OCI-LY1 (cell line): ENCODE measurements at regions not wholly inside any gene's neighbourhood (a gene's known extent, or its start where the extent isn't known, plus 50 kb on each side); places are given as distances from the start of the nearest gene placed in this dataset.

Experiments
- H2AFZ ChIP-seq: fragments of 200-600 bp; sonication (generic), shearing (Covaris generic); 2 replicates; pipeline ENCODE4 v1.6.0; 2014; ENCODE audit warnings: antibody characterized with exemption, mild to moderate bottlenecking, low read length
- H3F3A ChIP-seq: fragments of 200-600 bp; sonication (generic), shearing (Covaris generic); 2 replicates; pipeline ENCODE4 v1.6.0; 2014; ENCODE audit warnings: mild to moderate bottlenecking, antibody characterized with exemption, low read length, moderate library complexity; ENCODE audit not compliant: insufficient read depth
- H3K27ac ChIP-seq: fragments of 200-600 bp; sonication (generic); 2 replicates; pipeline ENCODE4 v1.5.1; 2014; ENCODE audit warnings: low read length, mixed run types, mild to moderate bottlenecking, low read depth; ENCODE audit not compliant: poor library complexity, severe bottlenecking
- H3K27me3 ChIP-seq: fragments of 200-600 bp; sonication (generic); 2 replicates; pipeline ENCODE4 v1.6.0; 2014; ENCODE audit warnings: antibody characterized with exemption, mild to moderate bottlenecking, low read length, moderate library complexity; ENCODE audit not compliant: insufficient read depth
- H3K36me3 ChIP-seq: fragments of 200-600 bp; sonication (generic); 2 replicates; pipeline ENCODE4 v1.6.1; 2014; ENCODE audit warnings: mild to moderate bottlenecking, antibody characterized with exemption, low read length, moderate library complexity, mixed read lengths; ENCODE audit not compliant: insufficient read depth
- H3K4me1 ChIP-seq: fragments of 200-600 bp; sonication (generic); 2 replicates; pipeline ENCODE4 v1.5.1; 2014; ENCODE audit warnings: mild to moderate bottlenecking, low read length, moderate library complexity; ENCODE audit not compliant: insufficient read depth, severe bottlenecking
- H3K4me2 ChIP-seq: fragments of 200-600 bp; sonication (generic), shearing (Covaris generic); 2 replicates; pipeline ENCODE4 v1.6.1; 2014; ENCODE audit warnings: low read length
- H3K4me3 ChIP-seq: fragments of 200-600 bp; sonication (generic); 2 replicates; pipeline ENCODE4 v1.5.1; 2014; ENCODE audit warnings: low read length, low read depth, mild to moderate bottlenecking, mixed read lengths; ENCODE audit not compliant: poor library complexity, severe bottlenecking
- H3K79me2 ChIP-seq: fragments of 200-600 bp; shearing (Covaris generic); 2 replicates; pipeline ENCODE4 v1.6.1; 2016; ENCODE audit warnings: mixed run types, low read length, mixed read lengths; ENCODE audit not compliant: insufficient read depth
- H3K9ac ChIP-seq: fragments of 200-600 bp; sonication (generic), shearing (Covaris generic); 2 replicates; pipeline ENCODE4 v1.6.1; 2014; ENCODE audit warnings: mild to moderate bottlenecking, low read length, mixed read lengths
- H3K9me2 ChIP-seq: fragments of 200-600 bp; sonication (generic), shearing (Covaris generic); 2 replicates; pipeline ENCODE4 v1.6.1; 2014; ENCODE audit warnings: low read depth, mild to moderate bottlenecking, low read length, mixed read lengths
- H3K9me3 ChIP-seq: fragments of 200-600 bp; shearing (Covaris generic); 2 replicates; pipeline ENCODE4 v1.6.1; 2014; ENCODE audit warnings: low read length, mixed read lengths
- H4K20me1 ChIP-seq: fragments of 200-600 bp; sonication (generic), shearing (Covaris generic); 2 replicates; pipeline ENCODE4 v1.6.0; 2016; ENCODE audit warnings: mild to moderate bottlenecking, low read length; ENCODE audit not compliant: insufficient read depth
- EZH2 ChIP-seq: fragments of 200-600 bp; sonication (generic), shearing (Covaris generic); IDR thresholded peaks from 2 replicates; pipeline ENCODE4 v1.8.0; 2017; ENCODE audit warnings: borderline replicate concordance, mixed run types, mild to moderate bottlenecking, antibody characterized with exemption, low read length, moderate library complexity, mixed read lengths
- TF ChIP-seq, protein P1 (sequence below): fragments of 200-600 bp; sonication (generic), shearing (Covaris generic); IDR thresholded peaks from 2 replicates; pipeline ENCODE4 v1.5.1; 2017; ENCODE audit warnings: mild to moderate bottlenecking, antibody characterized with exemption, low read length, moderate library complexity, mixed read lengths

- no peak overlapping the region for H3K9ac ChIP-seq
- H3K9me3 ChIP-seq: no peaks in the 10 kb centered on the region
- no peak overlapping the region for H3K27ac ChIP-seq
- H3K4me3 ChIP-seq: no peak overlapping the region
- H3K36me3 ChIP-seq: no peaks in the 10 kb centered on the region
- H3F3A ChIP-seq: no peaks in the 10 kb centered on the region
- H3K4me2 ChIP-seq: no peak overlapping the region
- no peaks in the 10 kb centered on the region for H3K4me1 ChIP-seq
- H3K9me2 ChIP-seq: no peaks in the 10 kb centered on the region
- TF ChIP-seq, protein P1, sequence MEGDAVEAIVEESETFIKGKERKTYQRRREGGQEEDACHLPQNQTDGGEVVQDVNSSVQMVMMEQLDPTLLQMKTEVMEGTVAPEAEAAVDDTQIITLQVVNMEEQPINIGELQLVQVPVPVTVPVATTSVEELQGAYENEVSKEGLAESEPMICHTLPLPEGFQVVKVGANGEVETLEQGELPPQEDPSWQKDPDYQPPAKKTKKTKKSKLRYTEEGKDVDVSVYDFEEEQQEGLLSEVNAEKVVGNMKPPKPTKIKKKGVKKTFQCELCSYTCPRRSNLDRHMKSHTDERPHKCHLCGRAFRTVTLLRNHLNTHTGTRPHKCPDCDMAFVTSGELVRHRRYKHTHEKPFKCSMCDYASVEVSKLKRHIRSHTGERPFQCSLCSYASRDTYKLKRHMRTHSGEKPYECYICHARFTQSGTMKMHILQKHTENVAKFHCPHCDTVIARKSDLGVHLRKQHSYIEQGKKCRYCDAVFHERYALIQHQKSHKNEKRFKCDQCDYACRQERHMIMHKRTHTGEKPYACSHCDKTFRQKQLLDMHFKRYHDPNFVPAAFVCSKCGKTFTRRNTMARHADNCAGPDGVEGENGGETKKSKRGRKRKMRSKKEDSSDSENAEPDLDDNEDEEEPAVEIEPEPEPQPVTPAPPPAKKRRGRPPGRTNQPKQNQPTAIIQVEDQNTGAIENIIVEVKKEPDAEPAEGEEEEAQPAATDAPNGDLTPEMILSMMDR: no peak
- no peaks in the 10 kb centered on the region for H4K20me1 ChIP-seq
- H3K27me3 ChIP-seq: no peaks in the 10 kb centered on the region
- H3K79me2 ChIP-seq: no peaks in the 10 kb centered on the region
- no peak overlapping the region for H2AFZ ChIP-seq
These were observed 1214.6 kb downstream of the CDH8 start for GRCh38 chr16:60821661-60822060.

GRCh38 chr16:60820361-60820760 is 1215.9 kb downstream of the CDH8 start:
- no peaks in the 10 kb centered on the region for H3K4me1 ChIP-seq
- H3F3A ChIP-seq: no peaks in the 10 kb centered on the region
- TF ChIP-seq EZH2: no peak
- TF ChIP-seq, protein P1: no peak
- H3K4me2 ChIP-seq: no peak overlapping the region
- no peaks in the 10 kb centered on the region for H3K36me3 ChIP-seq
- H3K27ac ChIP-seq: no peak overlapping the region
- H2AFZ ChIP-seq: no peak overlapping the region
- H3K79me2 ChIP-seq: no peaks in the 10 kb centered on the region
- no peaks in the 10 kb centered on the region for H3K9me2 ChIP-seq
- H3K27me3 ChIP-seq: no peaks in the 10 kb centered on the region
- no peak overlapping the region for H3K9ac ChIP-seq
- H4K20me1 ChIP-seq: no peaks in the 10 kb centered on the region
- no peaks in the 10 kb centered on the region for H3K9me3 ChIP-seq
- H3K4me3 ChIP-seq: no peak overlapping the region

- no peak for TF ChIP-seq EZH2
- TF ChIP-seq, protein P1: no peak
- H3F3A ChIP-seq: no peaks in the 10 kb centered on the region
These were observed 1217.8 kb downstream of the CDH8 start for GRCh38 chr16:60818465-60818864.

More at GRCh38 chr16:60818465-60818864, 1217.8 kb downstream of the CDH8 start:
- Histone ChIP-seq H3K27me3 (no peaks in the 10 kb centered on the region), H4K20me1 (no peaks in the 10 kb centered on the region), H3K4me1 (no peaks in the 10 kb centered on the region), H3K27ac (no peak overlapping the region), H3K4me2 (no peak overlapping the region), H3K9ac (no peak overlapping the region), H3K4me3 (no peak overlapping the region), H3K9me3 (no peaks in the 10 kb centered on the region), H3K79me2 (no peaks in the 10 kb centered on the region), H2AFZ (no peak overlapping the region), H3K9me2 (no peaks in the 10 kb centered on the region), H3K36me3 (no peaks in the 10 kb centered on the region)
